ENCODE measurements at regions not wholly inside any gene's neighbourhood (a gene's known extent, or its start where the extent isn't known, plus 50 kb on each side); places are given as distances from the start of the nearest gene placed in this dataset.

DNA sequence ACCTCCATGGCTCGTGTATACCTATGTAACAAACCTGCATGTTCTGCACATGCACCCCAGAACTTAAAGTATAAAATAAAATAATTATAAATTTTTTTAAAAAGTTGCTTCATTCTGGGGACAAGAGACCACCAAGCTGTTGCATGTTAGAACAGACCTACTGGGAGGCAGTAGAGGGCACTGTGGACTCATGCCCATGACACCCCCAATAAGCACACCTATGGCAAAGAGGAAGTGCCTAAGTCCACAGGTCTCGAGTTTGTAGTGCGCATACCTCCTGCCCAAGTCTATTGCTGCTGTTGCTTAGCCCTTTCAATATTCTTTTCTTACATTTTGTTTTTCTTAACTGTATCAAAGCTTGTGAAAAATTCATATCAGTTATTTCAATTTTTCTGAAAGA, 267.9 kb upstream of the THBS1 start:
- no peak for DNase-seq (ENCODE audit: low spot score)

DNA sequence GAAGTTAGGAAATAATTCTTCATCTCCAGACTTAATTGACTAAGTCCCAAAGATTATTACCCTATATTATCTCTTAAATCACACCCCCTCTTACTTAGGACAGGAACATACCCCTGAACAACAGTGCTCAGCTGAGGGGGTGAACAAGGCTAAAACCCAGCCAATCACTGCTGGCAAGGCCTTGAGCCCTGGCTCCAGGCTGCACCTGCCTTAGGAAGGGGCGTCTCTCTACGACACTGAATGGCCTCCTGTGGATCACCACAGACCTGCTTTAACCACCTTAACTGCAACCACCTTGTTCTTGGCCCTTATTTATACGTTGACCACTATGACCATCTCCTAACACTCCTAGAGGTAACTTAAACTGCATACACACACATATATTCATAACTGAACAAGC, 267.4 kb upstream of the THBS1 start:
- DNase-seq (ENCODE audit: low spot score), result no peak

DNA sequence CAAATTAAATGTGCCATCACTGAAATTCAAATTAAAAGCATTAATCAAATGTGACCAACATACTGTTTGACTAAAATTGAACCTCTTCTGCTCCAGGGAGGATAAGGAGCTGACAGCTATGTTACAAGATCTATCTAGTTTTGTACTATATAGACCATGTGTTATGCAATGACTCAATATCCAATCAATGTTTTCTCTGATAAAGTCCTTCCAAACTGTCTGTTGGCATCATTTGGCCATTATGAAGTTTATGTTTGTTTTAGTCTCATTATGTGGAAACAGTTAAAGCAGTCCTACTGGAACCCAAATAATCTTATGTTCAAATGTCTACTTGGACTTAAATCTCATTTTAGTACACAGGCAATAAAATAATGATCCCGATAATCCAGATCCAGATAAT, 267.0 kb upstream of the THBS1 start:
- DNase-seq (ENCODE audit: low spot score), result no peak

DNA sequence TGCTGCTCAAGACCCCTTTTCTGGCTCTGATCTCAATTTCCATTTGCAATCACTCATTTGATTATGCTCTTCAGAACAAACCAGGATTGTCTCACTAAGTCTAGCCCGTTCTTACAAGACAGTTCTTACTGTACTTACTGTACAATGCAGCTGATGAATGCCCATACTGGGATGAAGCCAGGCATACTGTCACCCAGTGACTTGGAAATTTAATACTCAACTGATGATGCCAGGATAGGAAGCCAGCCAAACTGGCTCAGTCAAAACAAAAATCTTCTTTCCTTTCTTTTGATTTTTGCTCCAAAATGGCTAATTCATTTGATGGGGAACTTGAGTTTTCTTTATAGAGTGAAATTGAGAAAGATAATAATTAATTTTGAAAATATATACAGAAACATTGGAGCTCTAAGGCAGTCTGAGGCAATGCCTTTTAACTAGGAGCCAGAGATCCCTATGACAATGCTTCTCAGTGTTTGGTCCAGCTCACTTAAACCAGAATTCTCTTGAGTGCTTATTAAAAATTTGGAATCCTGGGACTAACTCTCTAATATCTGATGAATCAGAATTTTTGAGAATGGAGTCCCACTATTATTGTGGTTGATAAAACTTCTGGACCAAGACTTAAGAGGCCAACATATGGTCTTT, 265.6 kb upstream of the THBS1 start:
- no peak for DNase-seq (ENCODE audit: low spot score)

DNA sequence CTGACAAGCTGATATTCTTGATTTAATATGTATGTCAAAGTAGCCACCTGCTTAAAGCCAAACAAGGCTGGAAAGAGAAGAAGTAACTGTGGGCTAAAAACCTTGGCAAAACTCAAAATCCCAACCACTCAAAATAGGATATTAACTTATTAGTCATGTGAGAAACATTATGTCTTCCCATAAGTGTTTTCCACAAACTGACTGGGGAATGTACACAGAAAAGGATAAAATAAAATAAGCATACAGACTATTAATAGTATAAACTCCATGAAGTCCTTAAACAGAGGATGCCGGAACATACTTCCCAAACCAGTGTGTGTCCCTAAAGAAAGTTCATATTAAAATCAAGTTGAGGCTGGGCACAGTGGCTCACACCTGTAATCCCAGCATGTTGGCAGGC, 263.7 kb upstream of the THBS1 start:
- DNase-seq (ENCODE audit: low spot score), result no peak

DNA sequence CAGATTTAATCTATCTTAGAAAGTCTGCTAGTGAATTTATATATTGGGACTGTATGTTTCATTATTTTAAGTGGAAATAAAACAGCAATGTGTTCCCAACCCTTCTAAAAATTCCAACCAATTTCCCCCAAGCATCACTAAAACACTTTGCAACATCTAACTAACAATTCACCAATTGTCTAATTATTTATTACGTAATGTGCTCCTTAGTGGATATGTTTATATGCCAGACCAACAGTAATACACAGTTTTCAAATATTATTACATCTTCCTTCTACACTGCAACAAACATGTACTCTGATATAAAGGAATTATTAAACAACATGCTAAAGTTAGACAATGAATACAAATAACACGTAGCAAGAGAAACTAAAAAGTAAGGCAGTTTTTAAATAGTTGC, 262.6 kb upstream of the THBS1 start:
- no peak for DNase-seq (ENCODE audit: low spot score)

DNA sequence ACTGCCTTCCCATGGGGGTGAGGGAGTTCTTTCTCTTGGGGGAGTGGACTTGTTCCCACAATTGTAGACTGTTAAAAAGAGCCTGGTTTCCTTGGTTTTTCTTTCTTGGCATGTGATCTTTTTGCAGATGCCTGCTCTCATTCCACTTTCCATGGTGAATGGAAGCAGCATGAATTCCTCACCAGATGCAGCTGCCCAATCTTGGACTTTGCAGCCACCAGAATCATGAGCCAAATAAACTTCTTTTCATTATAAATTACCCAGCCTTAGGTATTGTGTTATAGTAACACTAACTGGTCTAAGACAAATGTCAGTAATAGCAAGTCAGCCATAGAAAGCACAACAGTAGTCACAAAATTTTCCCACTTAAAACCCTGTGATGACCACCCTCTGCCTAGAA, 260.5 kb upstream of the THBS1 start:
- DNase-seq (ENCODE audit: low spot score), result no peak

DNA sequence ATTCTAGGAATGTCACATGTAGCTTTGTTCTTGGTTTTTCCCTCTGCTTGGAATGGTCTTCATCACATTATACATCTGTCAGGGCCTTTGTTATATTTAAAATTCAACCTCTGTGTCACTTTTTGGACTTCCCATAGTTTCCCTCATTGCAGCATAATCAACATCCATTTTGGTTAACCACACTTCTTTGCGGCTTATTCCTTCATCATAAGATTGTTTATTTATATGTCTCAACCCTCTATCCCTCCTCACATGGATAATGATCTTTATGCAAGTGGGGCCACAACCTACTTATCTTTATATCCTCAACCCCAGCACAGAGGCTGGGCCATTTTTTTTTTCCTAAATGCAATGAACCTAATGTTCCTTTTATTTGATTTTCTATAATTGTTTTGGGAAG, 260.0 kb upstream of the THBS1 start:
- no peak for DNase-seq (ENCODE audit: low spot score)

- DNase-seq (ENCODE audit: low spot score), result peak; percentile 34
Observed at GRCh38 chr15:39321977-39322376, 258.9 kb upstream of the THBS1 start.

DNA sequence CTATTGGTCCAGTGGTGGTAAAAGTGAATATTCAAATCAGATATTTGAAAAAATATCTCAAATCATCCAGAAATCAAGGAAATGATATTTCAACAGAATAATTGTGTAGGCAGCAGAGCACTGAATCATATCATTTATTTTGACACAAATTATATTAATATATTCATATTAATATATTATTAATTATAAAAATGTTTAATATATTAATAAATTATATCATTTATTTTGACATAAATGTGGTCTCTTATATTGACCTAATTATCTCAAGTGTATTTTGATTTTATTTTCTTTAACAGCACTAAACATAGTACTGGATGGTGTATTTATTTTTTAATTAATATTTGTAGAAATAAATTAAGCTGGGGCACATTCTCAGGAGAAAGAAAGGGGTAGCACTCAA, 257.7 kb upstream of the THBS1 start:
- DNase-seq (ENCODE audit: low spot score), result no peak

- DNase-seq (ENCODE audit: low spot score), result no peak
Observed at GRCh38 chr15:39323706-39324105, 257.2 kb upstream of the THBS1 start.

GRCh38 chr15:39326306-39326975, 254.4 kb upstream of the THBS1 start:
- DNase-seq (ENCODE audit: low spot score), result no peak

GRCh38 chr15:39327005-39327730, 253.7 kb upstream of the THBS1 start:
- DNase-seq (ENCODE audit: low spot score), result no peak

DNA sequence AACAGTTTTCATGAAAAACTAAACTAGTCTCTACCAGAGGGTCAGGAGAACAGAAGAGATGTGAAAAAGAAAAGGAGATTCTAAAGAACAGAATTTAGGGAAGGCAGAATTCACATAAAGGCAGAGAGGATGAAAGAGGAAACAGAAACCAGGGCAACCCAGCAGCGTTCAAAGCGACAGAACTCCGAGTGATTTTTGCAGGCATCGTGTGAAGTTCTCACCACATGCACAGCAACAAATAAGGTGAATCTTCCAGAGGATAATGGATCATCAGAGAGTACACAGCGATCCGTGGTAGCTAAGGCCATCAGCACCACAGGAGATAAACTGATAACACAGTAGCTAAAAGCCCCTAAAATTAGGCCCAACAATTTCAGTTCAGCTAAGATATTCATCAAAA, 250.8 kb upstream of the THBS1 start:
- no peak for DNase-seq (ENCODE audit: low spot score)

- DNase-seq (ENCODE audit: low spot score), result no peak
Observed at GRCh38 chr15:39331584-39331983, 249.3 kb upstream of the THBS1 start.

- no peak for DNase-seq (ENCODE audit: low spot score)
Observed at GRCh38 chr15:39332846-39333245, 248.0 kb upstream of the THBS1 start.

GRCh38 chr15:39333393-39333792, 247.5 kb upstream of the THBS1 start:
- no peak for DNase-seq (ENCODE audit: low spot score)

- DNase-seq (ENCODE audit: low spot score), result no peak
Observed at GRCh38 chr15:39333896-39334295, 247.0 kb upstream of the THBS1 start.

GRCh38 chr15:39336926-39337325, 244.0 kb upstream of the THBS1 start:
- DNase-seq (ENCODE audit: low spot score), result no peak

DNA sequence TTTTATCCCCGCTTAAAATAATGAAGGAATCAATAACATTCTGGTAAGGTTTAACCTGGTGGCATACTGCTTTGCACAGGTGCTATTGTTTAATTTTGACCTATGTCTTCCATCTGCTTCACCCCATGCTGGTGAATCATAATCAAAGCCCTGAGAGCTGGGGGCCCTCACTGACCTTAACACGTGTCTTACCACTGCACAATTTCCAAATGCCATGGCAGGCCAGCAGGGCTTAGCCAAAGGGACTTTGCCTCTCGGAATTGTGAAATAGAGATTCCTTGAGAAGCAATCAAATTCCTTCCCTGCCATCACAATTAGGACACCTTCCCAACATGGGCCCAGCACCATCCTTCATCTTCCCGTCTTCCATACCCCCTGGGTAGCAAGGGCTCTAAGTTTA, 242.6 kb upstream of the THBS1 start:
- no peak for DNase-seq (ENCODE audit: low spot score)

DNA sequence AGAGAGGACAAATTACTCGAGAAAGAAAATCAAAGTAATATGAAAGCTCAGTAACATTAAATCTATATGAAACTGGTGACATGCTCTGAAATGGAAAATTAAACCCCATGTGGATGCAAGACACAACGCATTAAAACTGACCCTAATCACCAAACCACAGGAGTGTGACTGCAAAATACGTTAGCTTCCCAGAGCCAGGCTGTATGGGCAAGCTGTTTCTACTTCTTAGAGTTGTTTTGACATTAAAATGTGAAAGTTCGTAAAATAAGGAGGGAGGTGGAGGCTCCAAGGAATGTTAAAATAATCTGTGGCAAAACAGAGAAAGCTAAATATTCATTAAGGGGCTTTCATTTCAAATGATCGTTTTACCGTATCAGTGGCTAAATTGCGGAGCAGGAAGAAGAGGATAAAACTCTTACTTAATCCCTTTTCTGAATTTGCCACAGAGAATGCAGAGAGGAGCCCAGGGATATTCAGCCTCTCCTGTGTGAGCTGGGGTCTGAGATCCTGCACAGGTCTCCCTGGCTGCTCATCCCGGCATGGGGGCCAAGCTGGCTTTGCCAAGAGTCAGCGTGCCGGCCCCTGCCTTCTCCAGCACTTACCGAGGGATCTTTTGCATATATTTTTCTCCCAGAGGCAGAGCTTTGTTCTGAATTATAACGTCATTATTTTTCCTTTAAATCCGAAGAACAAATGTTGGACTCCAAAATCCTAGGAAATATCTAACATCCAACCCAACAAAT, 239.8 kb upstream of the THBS1 start:
- no peak for DNase-seq (ENCODE audit: low spot score)

DNA sequence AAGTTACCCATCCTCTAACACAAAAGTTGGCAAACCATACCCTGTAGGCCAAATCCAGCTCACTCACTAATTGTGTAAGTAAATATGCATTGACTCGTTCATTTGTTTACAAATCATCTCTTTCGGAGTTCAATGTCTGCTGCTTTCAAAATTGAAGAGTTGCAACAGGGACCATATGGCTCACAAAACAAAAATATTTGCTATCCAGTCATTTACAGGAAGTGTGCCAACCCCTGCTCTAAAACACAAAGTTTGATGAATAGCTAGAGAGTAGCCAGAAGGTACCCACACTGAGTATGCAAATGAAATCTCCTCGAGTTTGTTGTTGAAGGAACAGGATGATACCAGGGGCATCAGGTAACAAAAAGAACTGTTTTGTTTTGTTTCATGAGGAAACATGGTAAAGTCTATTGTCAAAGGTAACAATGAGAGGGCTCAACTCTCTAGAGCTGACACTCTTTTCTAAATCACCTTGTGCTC, 236.2 kb upstream of the THBS1 start:
- DNase-seq (ENCODE audit: low spot score), result no peak

DNA sequence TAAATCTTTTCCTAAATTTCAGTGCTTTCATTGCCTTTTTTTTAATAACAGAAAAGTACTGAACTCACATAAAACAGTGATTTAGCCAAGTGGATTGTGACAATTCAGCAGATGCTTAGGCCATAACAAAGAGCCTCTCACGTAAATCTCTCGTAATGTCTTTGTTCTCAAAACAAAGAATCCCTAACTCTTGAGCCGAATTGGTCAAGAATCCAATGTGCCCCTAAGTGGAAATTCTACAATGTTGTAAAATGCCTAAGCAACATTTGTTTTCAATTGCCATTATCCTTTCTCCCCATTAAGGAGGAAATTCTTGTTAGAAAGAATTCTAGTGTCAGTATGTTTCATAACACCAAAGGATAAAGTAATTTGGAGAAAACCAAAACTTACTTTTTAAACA, 235.7 kb upstream of the THBS1 start:
- DNase-seq (ENCODE audit: low spot score), result peak; percentile 51

Data from AG20443 (cell line).